Gastrocnemius medialis (tissue), 4 donors: ENCODE measurements at regions not wholly inside any gene's neighbourhood (a gene's known extent, or its start where the extent isn't known, plus 50 kb on each side); places are given as distances from the start of the nearest gene placed in this dataset.
"Not testable (repeated sequence)": the region's sequence is repeated elsewhere in the genome, so short reads cannot be mapped to it uniquely, and the experiment has no call there.

Experiments
- ATAC-seq, 2 donors: fragments of 150-250 bp; one replicate each; pipeline ENCODE4 v1.9.1; 2016
- DNase-seq, 2 donors: peaks; one replicate each; pipeline ENCODE4 v3.0.0-alpha.2; 2019
- H3K27ac ChIP-seq, 4 donors: fragments of 200-600 bp; sonication (generic); 1 replicate in 1 of 4; 2 replicates in 3 of 4; pipeline ENCODE4 v1.5.1; 2016 to 2018; ENCODE audit warnings: mild to moderate bottlenecking in 2 of 4, moderate library complexity in 1 of 4
- H3K27me3 ChIP-seq, 3 donors: fragments of 200-600 bp; sonication (generic) in 2 of 3; 1 replicate in 1 of 3; 2 replicates in 2 of 3; pipeline versions ENCODE4 v1.5.1 to v1.6.0; 2016 to 2019; ENCODE audit warnings: mild to moderate bottlenecking in 1 of 3, moderate library complexity in 1 of 3
- H3K36me3 ChIP-seq, 2 donors: fragments of 200-600 bp; sonication (generic) in 1 of 2; one replicate each; pipeline ENCODE4 v1.5.1; 2017 to 2018
- H3K4me1 ChIP-seq, 2 donors: fragments of 200-600 bp; sonication (generic) in 1 of 2; one replicate each; pipeline ENCODE4 v1.5.1; 2016 to 2017; ENCODE audit warnings: mild to moderate bottlenecking in 2 of 2
- H3K4me3 ChIP-seq, 4 donors: fragments of 200-600 bp; sonication (generic) in 3 of 4; 1 replicate in 1 of 4; 2 replicates in 3 of 4; pipeline ENCODE4 v1.5.1; 2016 to 2019; ENCODE audit warnings: mild to moderate bottlenecking in 2 of 4
- H3K9me3 ChIP-seq, 3 donors: fragments of 200-600 bp; sonication (generic) in 2 of 3; 1 replicate in 1 of 3; 2 replicates in 2 of 3; pipeline ENCODE4 v1.5.1; 2016 to 2019
- CTCF ChIP-seq, 5 experiments: fragments of 450-650 bp in 3 of 5; fragments of 200-600 bp in 2 of 5; sonication (generic) in 2 of 5; IDR thresholded peaks in 4 of 5; conservative IDR thresholded peaks in 1 of 5; 1 replicate in 4 of 5; 2 replicates in 1 of 5; pipeline ENCODE4 v1.5.1; 2016 to 2019; ENCODE audit warnings: antibody characterized with exemption in 5 of 5, mild to moderate bottlenecking in 3 of 5, moderate library complexity in 3 of 5
- POLR2A ChIP-seq, 2 donors: fragments of 450-650 bp; IDR thresholded peaks; one replicate each; pipeline ENCODE4 v1.6.1; 2017; ENCODE audit warnings: antibody characterized with exemption in 2 of 2, mild to moderate bottlenecking in 2 of 2, moderate library complexity in 2 of 2
- in situ Hi-C, 4 donors: fragments of 200-750 bp; cut with MboI; loops; one replicate each; pipeline versions ENCODE4 v1.15.0 to v1.8.0; 2017; ENCODE audit warnings: low sequenced_read_pairs in 4 of 4
- intact Hi-C: fragments of 100-400 bp; cut with DNase I; formaldehyde crosslinking; loops from one replicate; pipeline ENCODE4 v1.15.1; 2023; ENCODE audit warnings: low total_unique reads

GRCh38 chr2:12467303-12467702 is 249.4 kb upstream of the TRIB2 start:
- no peaks in the 10 kb centered on the region for H3K27me3 ChIP-seq
- H3K9me3 ChIP-seq = no peaks in the 10 kb centered on the region
- ATAC-seq (no peak), DNase-seq (no peak)
- intact Hi-C loops = no loop called here
- no peak overlapping the region for H3K27ac ChIP-seq
- TF ChIP-seq POLR2A (IDR thresholded peaks at IDR 0.05) (no peak), CTCF (IDR thresholded peaks at IDR 0.05 in 4 of 5, conservative IDR thresholded peaks at IDR 0.05 in 1 of 5) (no peak)
- H3K36me3 ChIP-seq = no peaks in the 10 kb centered on the region
- in situ Hi-C loops = loop anchor here in 2 of 4 donors (25.0 kb wide), 2 partner anchors 245 to 605 kb away; partner anchors contain the start of gene TRIB2 (in 1 of the 2)
- H3K4me1 ChIP-seq = no peaks in the 10 kb centered on the region
- H3K4me3 ChIP-seq = no peak overlapping the region

GRCh38 chr2:12469141-12469561 is 247.6 kb upstream of the TRIB2 start:
- DNase-seq (no peak), ATAC-seq (no peak)
- Histone ChIP-seq H3K27me3 (no peaks in the 10 kb centered on the region), H3K4me1 (no peaks in the 10 kb centered on the region), H3K27ac (no peak overlapping the region), H3K36me3 (no peaks in the 10 kb centered on the region), H3K9me3 (no peaks in the 10 kb centered on the region), H3K4me3 (no peak overlapping the region)
- intact Hi-C loops = no loop called here
- no peak for TF ChIP-seq POLR2A (IDR thresholded peaks at IDR 0.05)
- TF ChIP-seq CTCF (IDR thresholded peaks at IDR 0.05 in 4 of 5, conservative IDR thresholded peaks at IDR 0.05 in 1 of 5) = no peak
- in situ Hi-C loops = loop anchor here in 2 of 4 donors (25.0 kb wide), 2 partner anchors 243 to 607 kb away; partner anchors contain the start of gene TRIB2 (in 1 of the 2)

- intact Hi-C loops, H3K36me3 ChIP-seq, H3K4me3 ChIP-seq, DNase-seq, H3K9me3 ChIP-seq, ATAC-seq, H3K27ac ChIP-seq, H3K4me1 ChIP-seq, H3K27me3 ChIP-seq: not testable (repeated sequence)
- in situ Hi-C loops = loop anchor here in 2 of 4 donors (25.0 kb wide), 2 partner anchors 240 to 610 kb away; partner anchors contain the start of gene TRIB2 (in 1 of the 2)
These were observed 244.5 kb upstream of the TRIB2 start for GRCh38 chr2:12472265-12472664.

GRCh38 chr2:12478151-12479064 is 238.3 kb upstream of the TRIB2 start:
- TF ChIP-seq POLR2A (IDR thresholded peaks at IDR 0.05) = no peak
- TF ChIP-seq CTCF (IDR thresholded peaks at IDR 0.05 in 4 of 5, conservative IDR thresholded peaks at IDR 0.05 in 1 of 5) = no peak
- ATAC-seq (no peak), DNase-seq (no peak)
- H3K9me3 ChIP-seq = no peaks in the 10 kb centered on the region
- H3K4me1 ChIP-seq = no peaks in the 10 kb centered on the region
- in situ Hi-C loops = no loop called here
- no peaks in the 10 kb centered on the region for H3K27me3 ChIP-seq
- no peaks in the 10 kb centered on the region for H3K36me3 ChIP-seq
- H3K27ac ChIP-seq = no peak overlapping the region
- no peak overlapping the region for H3K4me3 ChIP-seq
- intact Hi-C loops = no loop called here

- Histone ChIP-seq H3K4me1 (no peaks in the 10 kb centered on the region), H3K27me3 (no peaks in the 10 kb centered on the region), H3K27ac (no peak overlapping the region), H3K36me3 (no peaks in the 10 kb centered on the region), H3K9me3 (no peaks in the 10 kb centered on the region), H3K4me3 (no peak overlapping the region)
- intact Hi-C loops = no loop called here
- no peak for DNase-seq
- TF ChIP-seq POLR2A (IDR thresholded peaks at IDR 0.05) (no peak), CTCF (IDR thresholded peaks at IDR 0.05 in 4 of 5, conservative IDR thresholded peaks at IDR 0.05 in 1 of 5) (no peak)
- no peak for ATAC-seq
- in situ Hi-C loops = no loop called here
These were observed 237.6 kb upstream of the TRIB2 start for GRCh38 chr2:12479065-12479601.
